ENCODE measurements at regions not wholly inside any gene's neighbourhood (a gene's known extent, or its start where the extent isn't known, plus 50 kb on each side); places are given as distances from the start of the nearest gene placed in this dataset.

GRCh38 chr2:43052204-43052943 is 174.0 kb downstream of the ZFP36L2 start:
- TF ChIP-seq CTCF (conservative IDR thresholded peaks at IDR 0.05; ENCODE audit: low read length) (no peak), EZH2phosphoT487 (IDR thresholded peaks at IDR 0.05; ENCODE audit: borderline replicate concordance, low read depth, low read length) (no peak)

All from OCI-LY7 (cell line).